SK-N-MC (cell line): ENCODE measurements at regions not wholly inside any gene's neighbourhood (a gene's known extent, or its start where the extent isn't known, plus 50 kb on each side); places are given as distances from the start of the nearest gene placed in this dataset.

ENCODE experiments used
- EZH2 ChIP-seq: fragments of 200-600 bp; sonication (generic); IDR thresholded peaks from one replicate; pipeline ENCODE4 v1.6.1; 2017; ENCODE audit warnings: antibody characterized with exemption
- FOXP2 ChIP-seq: optimal IDR thresholded peaks from 2 replicates; pipeline ENCODE3; 2011; ENCODE audit warnings: mild to moderate bottlenecking, moderate library complexity; ENCODE audit not compliant: insufficient read depth; ENCODE audit errors: extremely low read length, control extremely low read depth
- POLR2AphosphoS5 ChIP-seq: IDR thresholded peaks from 2 replicates; pipeline ENCODE4 v1.6.1; 2012; ENCODE audit warnings: mild to moderate bottlenecking, low read depth, low read length, borderline replicate concordance

- TF ChIP-seq POLR2AphosphoS5 (no peak), EZH2 (no peak), FOXP2 (no peak)
These were observed 169.7 kb downstream of the YTHDC2 start for GRCh38 chr5:113683211-113683610.
